ENCODE measurements at regions not wholly inside any gene's neighbourhood (a gene's known extent, or its start where the extent isn't known, plus 50 kb on each side); places are given as distances from the start of the nearest gene placed in this dataset.

DNA sequence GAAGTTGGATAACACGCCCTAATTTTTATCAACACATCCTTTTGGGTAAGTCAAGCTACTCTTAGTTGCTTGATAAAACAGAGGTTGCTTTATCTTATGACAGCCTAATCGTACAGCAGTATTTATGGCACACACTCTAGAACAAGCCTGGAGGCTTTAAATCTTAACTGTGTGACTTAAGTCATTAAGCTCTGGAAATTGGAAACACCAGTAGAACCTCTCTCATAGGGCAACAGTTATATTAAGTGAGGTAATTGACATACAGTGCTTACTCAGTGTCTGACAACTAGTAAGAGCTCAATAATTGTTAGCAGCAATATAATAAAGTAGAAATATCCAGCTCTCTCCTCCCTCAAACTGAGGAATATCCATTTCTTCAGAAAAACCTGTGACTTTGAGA is 808.9 kb upstream of the WWC1 start:
- DNase-seq (ENCODE audit: low spot score) = no peak

DNA sequence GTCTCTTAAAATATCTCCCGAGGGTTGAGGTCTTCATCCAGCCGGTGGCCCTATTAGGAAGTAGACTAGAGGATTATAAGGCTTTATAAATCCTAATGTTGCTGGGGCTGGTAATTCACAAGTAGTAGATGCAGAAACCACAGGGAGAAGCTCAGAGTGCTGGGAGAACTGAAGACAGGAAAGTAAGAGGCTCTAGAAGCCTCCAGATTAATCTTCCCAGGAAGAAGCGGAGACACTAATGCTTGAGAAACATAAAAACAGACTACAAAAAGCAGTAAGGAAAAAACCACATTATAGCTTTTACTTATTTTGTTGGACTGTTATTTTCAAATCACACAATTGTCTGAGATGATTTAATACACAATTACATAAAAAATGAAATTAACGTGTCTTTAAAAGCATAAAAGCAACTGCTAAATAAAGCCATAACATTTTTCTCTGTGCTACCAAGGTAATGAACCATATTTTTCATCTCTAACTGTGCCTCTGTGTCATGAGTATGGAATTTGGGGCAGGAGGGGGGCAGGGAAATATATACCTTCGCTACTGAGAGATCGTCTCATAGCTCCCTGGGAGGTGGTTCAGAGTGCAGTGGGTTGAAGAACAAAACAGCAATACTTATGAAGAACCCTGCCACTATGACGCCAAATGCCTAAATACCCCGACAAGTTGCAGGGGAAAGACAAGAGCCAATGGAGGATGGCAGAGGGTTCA is 806.2 kb upstream of the WWC1 start:
- no peak for DNase-seq (ENCODE audit: low spot score)

DNA sequence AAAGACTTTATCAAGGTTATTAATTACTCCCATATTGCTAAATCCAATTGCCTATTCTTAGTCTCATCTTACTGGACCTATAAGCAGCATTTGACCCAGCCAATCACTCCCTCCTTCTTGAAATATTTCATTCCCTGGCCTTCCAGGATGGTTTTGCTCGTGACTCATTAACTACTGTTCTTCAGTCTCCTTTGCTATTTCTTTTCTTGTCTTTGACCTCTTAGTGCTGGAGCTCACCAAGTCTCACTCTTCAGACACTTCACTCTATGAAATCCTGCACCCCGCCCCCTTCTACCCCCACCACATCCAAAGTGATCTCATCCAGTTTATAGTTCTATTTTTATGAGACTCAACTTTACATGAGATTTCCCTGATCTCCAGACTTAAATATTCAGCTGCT is 803.1 kb upstream of the WWC1 start:
- DNase-seq (ENCODE audit: low spot score) = no peak

DNA sequence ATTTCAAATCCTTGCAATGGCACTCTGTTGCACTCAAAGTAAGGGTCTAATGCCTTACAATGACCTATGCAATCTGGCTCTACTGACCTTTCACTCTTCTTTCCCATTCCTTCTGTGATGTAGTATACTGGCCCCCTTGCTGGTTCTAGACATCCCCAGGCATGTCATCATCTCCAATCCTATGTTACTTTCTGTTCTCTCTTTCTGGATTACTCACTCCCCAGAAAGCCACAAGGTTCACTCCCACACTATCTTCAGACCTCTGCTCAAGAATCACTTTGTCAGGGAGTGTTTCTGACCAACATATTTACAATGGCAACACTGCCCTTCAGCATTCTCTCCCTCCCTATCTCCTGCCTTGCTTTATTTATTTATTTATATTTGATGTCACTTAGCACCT is 802.2 kb upstream of the WWC1 start:
- no peak for DNase-seq (ENCODE audit: low spot score)

DNA sequence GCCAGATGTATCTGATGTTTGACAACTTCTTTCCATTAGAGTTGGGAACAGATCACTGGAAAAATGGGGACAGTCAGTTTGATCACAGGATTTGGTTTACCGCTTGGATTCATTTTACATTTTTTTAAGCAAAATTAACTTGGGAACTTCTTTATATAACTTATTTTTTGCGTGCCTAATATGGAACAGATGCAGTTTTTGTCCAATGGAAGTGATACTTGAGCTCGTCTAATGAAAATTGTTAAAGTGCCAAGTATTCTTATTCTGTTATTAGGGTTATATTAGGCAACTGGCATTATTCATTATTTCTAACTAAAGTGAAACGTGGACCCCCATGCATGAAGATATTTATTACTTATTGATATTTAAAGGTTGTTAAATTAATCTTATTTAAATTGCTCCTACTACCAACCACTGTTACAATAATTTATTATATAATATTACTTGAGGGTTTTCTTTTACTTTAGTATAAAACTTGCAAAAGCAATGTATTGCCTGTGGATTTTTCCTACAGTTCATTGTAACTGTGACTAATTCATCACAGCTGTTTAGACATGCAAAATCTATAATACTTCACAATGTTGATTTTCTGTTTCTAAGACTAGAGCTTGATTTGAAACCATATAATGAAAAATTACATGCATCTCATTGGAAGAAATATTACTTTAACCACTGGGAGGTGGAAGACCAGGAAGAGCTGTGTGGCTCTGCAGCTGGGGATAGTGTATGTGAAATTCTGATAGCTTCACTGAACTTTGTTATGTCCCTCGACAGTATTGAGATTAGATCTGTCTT is 787.3 kb upstream of the WWC1 start:
- no peak for DNase-seq (ENCODE audit: low spot score)

DNA sequence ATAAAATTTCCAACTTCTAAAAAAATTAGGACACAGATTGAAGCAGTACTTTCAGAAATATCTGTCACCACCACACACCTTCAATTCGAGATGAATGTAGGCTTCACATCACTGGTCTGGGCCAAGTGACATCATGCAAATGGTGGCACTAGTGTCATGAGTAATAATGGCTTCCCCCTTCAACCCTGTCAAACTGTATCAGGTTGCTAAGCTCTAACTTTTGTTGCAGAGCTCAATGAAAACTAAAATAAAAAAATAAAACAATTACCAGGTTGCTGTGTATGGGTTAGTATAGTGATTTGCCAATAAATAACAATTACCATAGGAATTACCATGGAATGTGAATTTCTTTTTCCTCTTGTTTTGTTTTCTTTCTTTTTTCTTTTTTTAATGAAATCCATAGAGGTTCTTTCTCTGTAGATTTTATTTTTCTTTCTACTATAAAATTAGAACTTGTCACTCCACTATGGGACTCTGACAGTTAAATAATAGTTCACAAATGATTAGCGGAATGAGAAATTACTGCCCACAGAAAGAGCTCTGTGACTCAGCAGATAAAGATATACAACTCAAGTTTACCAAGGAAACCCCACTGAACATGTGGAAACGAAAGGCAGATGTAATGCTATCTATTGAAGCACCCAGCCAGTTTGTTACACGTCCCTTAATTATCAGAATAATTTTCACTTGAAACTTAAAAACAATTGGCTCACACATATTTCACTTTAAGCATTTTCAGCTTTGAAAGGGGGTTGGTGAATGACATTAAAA is 783.8 kb upstream of the WWC1 start:
- no peak for DNase-seq (ENCODE audit: low spot score)

DNA sequence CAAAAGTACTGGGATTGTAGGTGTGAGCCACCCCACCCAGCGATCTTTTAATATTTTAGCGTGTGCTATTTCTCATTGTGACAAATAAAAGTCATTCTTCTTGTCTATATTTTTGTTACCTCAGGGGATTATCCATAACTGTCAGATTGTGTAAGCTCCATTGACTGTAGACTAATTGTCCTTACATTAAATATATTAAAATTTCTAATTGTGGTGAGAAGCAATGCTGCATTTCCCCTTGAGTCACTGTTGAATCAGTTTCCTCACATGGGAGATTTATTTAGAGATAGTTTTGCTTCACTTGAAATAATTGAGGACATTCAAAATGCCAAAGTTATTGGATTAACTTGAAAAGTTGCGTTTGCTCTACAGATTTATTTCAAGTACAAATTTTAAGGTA is 782.4 kb upstream of the WWC1 start:
- DNase-seq (ENCODE audit: low spot score) = no peak

DNA sequence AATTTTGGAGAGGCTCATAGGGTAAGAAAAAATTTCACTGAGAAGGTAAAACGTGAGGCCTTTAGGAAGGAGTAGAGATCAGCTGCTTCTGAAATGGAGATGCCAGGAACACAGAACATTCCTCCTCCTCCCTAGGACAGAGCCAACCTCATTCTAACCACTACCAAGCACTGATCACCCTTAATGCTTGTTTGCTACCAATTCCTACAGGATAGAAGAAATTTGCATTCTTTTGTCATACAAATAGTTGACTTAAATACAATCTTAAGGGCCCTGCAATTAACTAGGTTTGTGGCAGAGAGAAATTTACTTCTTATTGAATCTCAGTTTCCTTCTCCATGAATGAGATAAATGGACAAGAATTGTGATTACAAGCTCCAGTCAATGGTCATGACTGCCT is 780.2 kb upstream of the WWC1 start:
- DNase-seq (ENCODE audit: low spot score) = no peak

DNA sequence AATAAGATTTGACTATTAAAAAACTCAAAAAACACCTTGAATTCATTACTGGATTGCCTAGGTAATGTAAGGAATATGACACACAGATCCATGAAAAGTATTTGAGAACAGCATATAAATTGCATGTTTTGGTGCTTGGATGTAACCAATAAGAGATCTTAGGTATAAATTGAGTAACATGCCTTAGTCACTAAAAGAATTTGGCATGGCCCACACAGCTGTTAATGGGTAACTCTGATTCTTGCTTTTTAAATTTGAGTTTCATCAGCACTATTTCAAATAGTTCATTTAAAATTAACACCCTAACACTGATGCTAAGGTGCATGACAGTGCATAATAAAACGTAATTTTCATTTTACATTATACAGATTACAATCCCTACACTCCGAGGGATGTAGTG is 779.3 kb upstream of the WWC1 start:
- DNase-seq (ENCODE audit: low spot score) = no peak

DNA sequence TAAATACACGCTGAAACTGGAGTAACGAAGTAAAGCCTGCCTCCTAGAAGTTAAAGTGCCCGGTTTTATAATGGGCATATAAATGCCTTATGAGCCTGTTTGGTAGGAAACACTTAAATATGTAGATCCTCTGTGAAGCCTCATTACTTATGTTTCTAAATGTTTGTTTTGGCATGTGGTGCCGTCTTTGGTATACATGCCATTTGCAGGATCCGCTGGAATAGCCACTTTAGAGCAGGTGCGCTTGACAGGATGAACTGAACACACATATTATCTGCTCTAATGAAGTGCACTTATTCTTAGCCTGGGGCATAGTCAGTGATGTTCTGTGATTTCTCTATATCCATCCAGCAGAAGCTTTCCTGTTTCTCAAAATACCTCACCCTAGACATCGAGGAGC is 778.1 kb upstream of the WWC1 start:
- no peak for DNase-seq (ENCODE audit: low spot score)

DNA sequence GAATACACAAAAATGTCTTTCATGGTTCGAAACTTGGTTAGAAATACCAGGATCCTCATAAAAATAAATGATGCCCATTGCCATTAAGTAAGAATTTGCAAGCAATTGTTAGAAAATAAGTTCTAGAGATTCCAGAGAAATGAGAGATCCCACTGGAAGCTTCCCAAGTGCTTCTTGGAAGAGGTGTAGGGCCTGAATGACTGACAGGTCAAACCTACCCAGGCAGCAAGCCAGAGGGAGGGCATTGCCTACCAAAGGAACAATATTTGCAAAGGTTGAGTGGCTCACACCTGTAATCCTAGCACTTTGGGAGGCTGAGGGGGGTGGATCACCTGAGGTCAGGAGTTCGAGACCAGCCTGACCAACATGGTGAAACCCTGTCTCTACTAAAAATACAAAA is 777.0 kb upstream of the WWC1 start:
- DNase-seq (ENCODE audit: low spot score) = no peak

DNA sequence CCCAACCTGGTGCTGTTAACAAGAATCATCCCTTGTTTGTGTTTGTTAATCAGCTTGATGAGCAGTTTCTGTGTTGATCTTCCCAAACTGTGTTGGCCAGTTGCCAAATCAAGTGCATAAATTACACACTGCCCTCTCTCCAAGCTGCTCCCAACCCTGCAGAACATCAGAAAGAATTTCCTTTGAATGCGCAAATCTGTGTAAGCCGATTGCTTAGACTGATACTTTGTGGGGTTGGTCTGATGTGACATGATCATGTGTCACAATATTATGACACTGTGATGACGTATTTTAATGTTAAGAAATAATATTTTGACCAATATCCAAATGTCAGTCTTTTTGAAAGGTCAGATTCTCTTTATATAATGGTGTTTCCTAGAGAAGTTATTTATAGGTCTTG is 766.4 kb upstream of the WWC1 start:
- DNase-seq (ENCODE audit: low spot score) = no peak

DNA sequence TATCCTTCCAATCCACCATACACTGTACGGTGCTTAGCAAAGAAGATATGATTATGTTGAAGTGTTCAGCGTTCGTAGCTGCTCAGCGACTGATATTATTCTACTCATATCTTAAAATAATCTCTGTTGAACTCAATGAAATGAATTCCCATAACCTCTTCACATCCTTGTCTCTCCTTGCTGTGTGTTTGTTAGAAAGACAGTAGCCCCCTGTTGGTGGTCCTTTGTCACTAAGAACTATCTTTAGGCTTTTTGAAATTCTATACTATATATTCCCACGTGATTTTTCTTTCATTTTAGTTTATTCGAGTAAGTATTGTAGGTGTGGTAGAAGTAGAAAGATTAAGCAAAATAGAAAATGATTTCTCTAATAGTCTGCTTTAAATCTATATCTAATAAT is 762.8 kb upstream of the WWC1 start:
- no peak for DNase-seq (ENCODE audit: low spot score)

DNA sequence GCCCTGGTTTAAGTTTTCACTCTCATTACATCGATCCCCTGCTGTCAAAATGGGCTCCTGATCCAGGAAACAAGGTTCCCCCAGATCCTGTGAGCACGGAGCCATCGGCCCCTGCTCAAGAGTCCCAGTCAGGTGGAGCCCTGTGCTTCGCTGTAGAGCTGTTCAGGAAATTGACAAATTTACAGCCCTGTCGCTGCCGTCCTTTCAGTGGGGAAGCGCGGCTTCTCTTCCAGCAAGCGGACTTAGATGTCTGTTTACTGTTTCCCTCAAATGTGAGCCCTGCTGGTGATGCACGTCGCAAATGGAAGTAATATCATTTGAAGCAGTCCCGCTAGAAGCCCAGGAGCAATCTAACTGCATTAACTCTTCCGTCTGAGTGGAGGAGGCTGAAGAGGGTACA is 760.9 kb upstream of the WWC1 start:
- DNase-seq (ENCODE audit: low spot score) = no peak

DNA sequence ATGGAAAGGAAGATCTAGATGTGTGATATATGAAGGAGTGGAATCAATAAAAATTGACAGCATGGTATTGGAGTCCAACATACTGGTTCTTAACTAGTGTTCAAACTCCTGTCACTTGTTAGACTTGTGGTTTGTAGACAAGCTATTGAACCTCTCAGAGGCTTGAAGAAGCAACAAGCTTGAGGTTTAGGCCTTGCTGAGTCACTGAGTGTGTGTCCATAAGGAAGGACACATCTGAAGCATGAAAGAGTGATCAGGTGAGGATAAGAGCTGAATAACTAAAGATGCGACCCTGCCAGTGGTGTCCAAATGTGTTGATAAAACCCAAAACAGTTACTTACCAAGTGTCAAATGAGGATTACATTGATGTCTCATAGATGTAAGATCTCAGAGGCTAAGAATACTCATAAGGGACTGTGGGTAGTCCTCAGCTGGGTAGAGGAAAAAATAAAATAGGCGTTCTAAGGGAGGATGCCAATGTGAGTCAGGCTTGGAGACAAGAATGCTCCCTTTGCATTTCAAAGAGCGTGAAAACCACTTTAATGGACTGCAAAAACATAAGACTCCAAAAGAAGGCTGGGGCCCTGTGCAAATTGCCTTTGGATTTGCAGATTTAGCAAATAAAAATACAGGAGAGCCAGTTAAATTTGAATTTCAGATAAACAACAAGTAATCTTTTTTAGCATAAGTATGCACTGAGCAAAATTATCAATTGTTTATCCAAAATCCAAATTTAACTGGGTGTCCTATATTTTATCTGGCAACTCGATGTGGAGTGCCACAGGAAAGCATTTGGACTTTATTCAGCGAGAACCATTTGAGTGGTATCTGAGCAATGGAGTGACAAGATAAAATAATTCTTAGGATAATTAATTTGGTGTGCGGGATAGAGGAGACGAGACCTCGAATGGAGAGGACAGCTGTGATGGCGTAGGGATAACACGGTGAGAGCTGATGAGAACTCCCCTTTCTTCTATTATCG is 757.3 kb upstream of the WWC1 start:
- DNase-seq (ENCODE audit: low spot score) = no peak

DNA sequence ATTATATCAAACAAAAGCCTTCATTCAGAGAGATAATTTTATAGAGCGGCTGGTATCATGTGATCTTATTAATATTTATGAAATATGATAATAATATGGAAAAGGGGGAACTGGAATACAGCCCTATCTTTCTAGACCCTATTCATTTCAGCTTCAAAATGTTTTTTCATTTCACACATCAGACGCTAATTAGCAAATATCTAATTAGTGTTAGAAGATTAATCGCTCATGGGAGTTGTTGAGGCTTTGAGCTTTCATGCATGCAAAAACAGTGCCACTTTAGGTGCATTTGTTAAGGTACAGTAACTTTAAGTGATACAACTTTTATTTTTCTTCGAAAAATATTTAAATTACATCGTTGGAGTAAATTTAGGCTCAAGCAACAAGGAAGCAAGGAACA is 751.7 kb upstream of the WWC1 start:
- no peak for DNase-seq (ENCODE audit: low spot score)

DNA sequence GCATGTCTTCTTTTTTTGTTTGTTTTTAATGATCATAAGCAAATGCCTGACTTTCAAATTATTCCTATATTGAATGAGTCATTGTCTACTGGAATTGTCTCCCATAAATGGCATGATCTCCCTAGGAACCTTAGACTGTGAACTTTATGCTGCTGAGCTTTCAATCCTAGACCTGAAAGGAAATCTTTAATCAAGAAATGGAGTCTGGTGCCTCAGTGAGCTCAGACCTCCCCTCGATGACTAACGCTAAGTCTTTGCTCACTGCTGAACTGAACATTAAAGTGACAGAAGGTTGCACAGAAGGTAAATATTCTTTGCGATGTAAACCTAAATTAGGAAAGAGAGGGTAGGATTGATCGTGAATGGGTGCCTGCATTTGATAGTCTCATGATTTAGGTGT is 745.2 kb upstream of the WWC1 start:
- no peak for DNase-seq (ENCODE audit: low spot score)

DNA sequence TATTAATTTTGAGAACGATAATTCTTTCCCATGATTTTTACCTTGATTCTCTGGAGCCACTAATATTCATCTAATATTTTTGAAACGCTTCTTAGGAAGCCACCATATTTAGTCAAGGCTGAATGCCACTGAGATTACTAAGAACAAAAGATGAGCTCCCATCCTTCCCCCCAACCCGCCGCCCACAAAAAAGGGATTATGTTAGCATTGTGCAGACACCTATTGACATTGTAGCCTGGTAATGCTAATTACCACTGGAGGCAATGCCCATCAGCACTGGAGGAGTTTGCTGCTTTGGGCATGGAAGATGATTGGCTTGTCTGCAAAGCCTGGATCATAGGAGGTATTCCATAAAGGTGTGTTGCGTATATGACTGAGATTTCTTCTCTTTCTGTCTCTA is 739.1 kb upstream of the WWC1 start:
- DNase-seq (ENCODE audit: low spot score) = no peak

DNA sequence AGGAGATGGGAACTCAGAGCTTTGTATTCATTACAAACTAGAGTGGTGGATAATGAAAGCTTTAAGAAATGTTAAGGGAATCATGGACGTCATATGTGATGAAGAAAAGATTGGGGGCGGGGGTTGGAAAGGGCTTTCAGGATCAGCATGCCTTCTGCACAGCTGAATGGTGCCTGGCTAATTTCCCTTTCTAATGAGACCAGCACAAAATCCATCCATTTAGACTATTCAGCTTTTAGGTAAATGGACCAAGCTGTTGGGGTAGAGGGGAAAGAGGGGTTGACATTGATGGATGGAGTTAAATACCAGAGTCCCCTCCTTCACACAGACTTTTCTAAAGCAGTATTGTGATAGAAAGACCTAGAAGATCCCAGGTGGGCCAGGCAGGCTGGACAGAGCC is 737.9 kb upstream of the WWC1 start:
- no peak for DNase-seq (ENCODE audit: low spot score)

DNA sequence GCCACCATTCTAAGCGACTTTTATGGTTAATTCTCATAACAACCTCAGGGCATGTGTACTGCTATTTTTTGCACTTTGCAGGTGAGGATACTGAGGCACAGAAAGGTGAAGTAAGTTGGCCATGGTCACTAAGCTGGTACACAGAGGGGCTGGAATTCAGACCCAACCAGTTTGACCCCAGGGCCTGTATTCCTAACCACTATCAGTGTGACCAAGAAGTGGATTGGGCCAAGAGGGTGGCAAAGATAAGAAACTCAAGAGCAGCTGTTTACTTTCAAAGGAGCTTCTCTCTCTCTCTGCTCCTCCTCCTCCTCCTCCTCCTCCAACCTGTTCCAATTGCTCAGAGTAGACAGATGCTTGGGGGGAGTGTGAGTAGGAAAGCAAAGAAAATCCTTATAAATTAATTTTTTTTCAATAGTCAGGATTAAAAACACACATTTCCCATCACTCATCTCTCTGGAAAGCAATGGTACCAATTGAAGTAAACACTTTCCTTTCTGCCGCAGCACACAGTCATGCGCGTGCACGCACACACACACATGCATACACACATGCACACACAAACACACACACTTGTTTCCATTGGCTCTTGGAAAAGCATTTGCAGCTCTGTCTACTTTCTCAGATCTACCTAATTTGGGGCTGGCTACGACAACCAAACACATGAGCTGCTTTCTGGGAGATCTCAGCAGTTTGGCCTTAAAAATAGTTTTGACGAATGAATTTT is 736.7 kb upstream of the WWC1 start:
- no peak for DNase-seq (ENCODE audit: low spot score)

DNA sequence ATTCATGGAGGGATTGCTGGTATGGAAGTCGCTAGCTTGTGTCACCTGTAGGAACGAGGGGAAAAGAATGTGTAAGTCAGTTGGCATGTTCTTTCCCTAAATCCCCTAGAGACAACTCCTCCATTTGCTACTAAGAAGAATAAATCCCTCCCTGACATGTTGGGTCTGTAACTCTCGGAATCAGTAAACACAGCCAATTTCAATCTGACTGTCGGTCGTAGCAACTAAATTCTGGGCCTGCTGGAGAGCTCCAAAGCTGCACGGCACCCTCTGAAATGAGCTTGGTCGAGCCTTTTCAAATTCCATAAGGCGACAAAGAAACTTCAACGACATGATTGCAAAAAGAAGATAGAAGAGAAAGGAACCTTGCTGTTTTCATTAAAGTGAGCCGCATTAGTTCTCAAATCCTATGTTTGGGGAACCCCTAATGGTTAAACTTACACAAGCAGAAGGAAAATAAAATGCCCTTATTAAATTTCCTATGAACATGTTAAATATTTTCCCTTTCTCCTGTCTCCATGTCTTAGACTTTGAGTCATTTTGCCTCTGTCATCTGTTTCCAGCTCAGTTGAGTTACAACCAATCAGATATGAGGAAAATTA is 735.8 kb upstream of the WWC1 start:
- no peak for DNase-seq (ENCODE audit: low spot score)
